A673 (cell line): ENCODE measurements at regions not wholly inside any gene's neighbourhood (a gene's known extent, or its start where the extent isn't known, plus 50 kb on each side); places are given as distances from the start of the nearest gene placed in this dataset.

Source experiments
- BruUV-seq: library from RNA; stranded (reverse); fragments of 400-500 nt; replicated peaks from 2 replicates; lab custom pipeline; 2021; lab: Mats Ljungman, UMichigan
- CTCF ChIA-PET: fragments of 300-600 bp; sonication (Branson Sonifier 250); formaldehyde crosslinking; loops from one replicate; lab custom pipeline; 2022; ENCODE audit warnings: antibody characterized with exemption; lab: Charles Lee
- POLR2A ChIA-PET: fragments of 300-600 bp; sonication (Branson Sonifier 250); formaldehyde crosslinking; loops from one replicate; lab custom pipeline; 2022; ENCODE audit warnings: antibody characterized with exemption; ENCODE audit not compliant: low non-redundant PET; lab: Charles Lee
- DNase-seq: peaks from one replicate; pipeline ENCODE4 v3.0.0-alpha.2; 2015; ENCODE audit warnings: low spot score
- H3K27ac ChIP-seq: fragments of 200-600 bp; sonication (generic); 2 replicates; pipeline ENCODE4 v1.5.1; 2016; ENCODE audit warnings: mixed run types, low read depth, mild to moderate bottlenecking, mixed read lengths, antibody characterized with exemption, low read length; ENCODE audit not compliant: poor library complexity, severe bottlenecking
- H3K27me3 ChIP-seq: fragments of 200-600 bp; sonication (generic); replicated peaks from 2 replicates; pipeline ENCODE4 v1.6.1; 2017; ENCODE audit warnings: mixed run types, low read depth, mild to moderate bottlenecking, mixed read lengths, antibody characterized with exemption, low read length; ENCODE audit not compliant: insufficient read depth, poor library complexity
- H3K36me3 ChIP-seq: fragments of 200-600 bp; sonication (generic); 2 replicates; pipeline ENCODE4 v1.6.1; 2016; ENCODE audit warnings: mixed run types, mild to moderate bottlenecking, mixed read lengths, antibody characterized with exemption, low read length; ENCODE audit not compliant: insufficient read depth, poor library complexity, severe bottlenecking
- H3K4me1 ChIP-seq: fragments of 200-600 bp; sonication (generic); 2 replicates; pipeline ENCODE4 v1.6.1; 2017; ENCODE audit warnings: mixed run types, mild to moderate bottlenecking, mixed read lengths, antibody characterized with exemption, low read length; ENCODE audit not compliant: insufficient read depth, poor library complexity, severe bottlenecking
- H3K4me3 ChIP-seq: fragments of 200-600 bp; sonication (generic); 2 replicates; pipeline ENCODE4 v1.5.1; 2016; ENCODE audit warnings: low read depth, mixed run types, mild to moderate bottlenecking, mixed read lengths, low read length; ENCODE audit not compliant: poor library complexity, severe bottlenecking
- H3K9me3 ChIP-seq: fragments of 200-600 bp; sonication (generic); 2 replicates; pipeline ENCODE4 v1.6.1; 2016; ENCODE audit warnings: mixed run types, low read depth, mild to moderate bottlenecking, mixed read lengths, antibody characterized with exemption, low read length; ENCODE audit not compliant: poor library complexity, severe bottlenecking
- EZH2 ChIP-seq: fragments of 200-600 bp; sonication (generic); IDR thresholded peaks from 2 replicates; pipeline ENCODE4 v1.6.1; 2017; ENCODE audit warnings: borderline replicate concordance, low read depth, mild to moderate bottlenecking, mixed read lengths, antibody characterized with exemption, low read length; ENCODE audit not compliant: poor library complexity, severe bottlenecking
- intact Hi-C: fragments of 100-400 bp; cut with micrococcal nuclease; formaldehyde crosslinking; loops from one replicate; pipeline ENCODE4 v1.10.0; 2022; ENCODE audit not compliant: unreplicated experiment
- TF ChIP-seq, protein P1 (sequence below): fragments of 300-800, 200-600 bp; sonication (generic); conservative IDR thresholded peaks from 2 replicates; pipeline ENCODE4 v1.5.1; 2017; ENCODE audit warnings: low read depth, mild to moderate bottlenecking, antibody characterized with exemption, low read length, moderate library complexity, mixed read lengths

DNA sequence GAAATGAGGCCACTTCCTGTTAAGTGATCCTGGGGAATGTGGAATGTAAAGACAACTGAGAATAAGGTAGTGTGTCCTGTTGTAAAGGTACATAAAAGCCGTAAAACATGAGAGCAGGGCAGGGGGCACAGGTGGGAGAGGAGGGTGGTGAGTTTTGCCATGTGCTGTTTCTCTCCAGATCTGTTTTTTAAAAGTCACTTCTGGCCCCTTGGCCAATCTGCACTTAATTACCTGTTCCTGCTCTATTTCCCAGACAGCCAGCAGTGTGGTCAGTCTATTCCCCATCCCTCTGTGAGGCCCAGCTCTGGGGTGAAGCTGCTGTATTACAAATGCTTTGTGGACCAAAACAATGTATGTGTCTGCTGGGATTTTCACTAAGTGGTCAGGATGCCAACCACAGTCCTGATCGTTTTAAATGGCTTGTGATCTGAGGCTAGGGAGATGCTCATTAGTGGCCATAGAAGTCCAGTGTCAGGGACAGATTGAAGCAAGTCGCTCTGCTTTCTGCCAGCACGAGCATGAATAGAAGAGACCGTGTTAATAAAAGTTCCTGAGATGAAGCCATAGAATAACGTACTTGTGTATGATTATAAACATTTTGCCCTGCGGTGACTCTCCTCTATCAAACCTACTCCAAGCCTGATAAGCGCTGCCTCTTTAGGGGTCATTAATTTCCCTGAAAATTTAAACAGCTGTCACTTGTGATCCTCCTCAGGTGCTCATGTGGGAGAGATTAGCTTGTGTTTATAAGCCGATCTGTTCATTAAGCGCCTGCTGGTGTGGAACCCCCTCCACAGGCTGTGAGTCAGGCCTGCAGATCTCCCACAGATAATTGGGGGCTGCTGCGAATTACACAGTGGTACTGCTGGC lies 111.8 kb upstream of the CENPW start:
- no peak overlapping the region for H3K27ac ChIP-seq
- no peak for DNase-seq
- CTCF ChIA-PET, result no interaction called here
- TF ChIP-seq, protein P1, sequence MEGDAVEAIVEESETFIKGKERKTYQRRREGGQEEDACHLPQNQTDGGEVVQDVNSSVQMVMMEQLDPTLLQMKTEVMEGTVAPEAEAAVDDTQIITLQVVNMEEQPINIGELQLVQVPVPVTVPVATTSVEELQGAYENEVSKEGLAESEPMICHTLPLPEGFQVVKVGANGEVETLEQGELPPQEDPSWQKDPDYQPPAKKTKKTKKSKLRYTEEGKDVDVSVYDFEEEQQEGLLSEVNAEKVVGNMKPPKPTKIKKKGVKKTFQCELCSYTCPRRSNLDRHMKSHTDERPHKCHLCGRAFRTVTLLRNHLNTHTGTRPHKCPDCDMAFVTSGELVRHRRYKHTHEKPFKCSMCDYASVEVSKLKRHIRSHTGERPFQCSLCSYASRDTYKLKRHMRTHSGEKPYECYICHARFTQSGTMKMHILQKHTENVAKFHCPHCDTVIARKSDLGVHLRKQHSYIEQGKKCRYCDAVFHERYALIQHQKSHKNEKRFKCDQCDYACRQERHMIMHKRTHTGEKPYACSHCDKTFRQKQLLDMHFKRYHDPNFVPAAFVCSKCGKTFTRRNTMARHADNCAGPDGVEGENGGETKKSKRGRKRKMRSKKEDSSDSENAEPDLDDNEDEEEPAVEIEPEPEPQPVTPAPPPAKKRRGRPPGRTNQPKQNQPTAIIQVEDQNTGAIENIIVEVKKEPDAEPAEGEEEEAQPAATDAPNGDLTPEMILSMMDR, result no peak
- TF ChIP-seq EZH2, result no peak
- H3K36me3 ChIP-seq, result no peaks in the 10 kb centered on the region
- H3K4me1 ChIP-seq, result no peaks in the 10 kb centered on the region
- H3K9me3 ChIP-seq, result no peaks in the 10 kb centered on the region
- BruUV-seq, result no TSS peak
- no peaks in the 10 kb centered on the region for H3K27me3 ChIP-seq
- no peak overlapping the region for H3K4me3 ChIP-seq
- POLR2A ChIA-PET, result no interaction called here
- intact Hi-C loops, result no loop called here

DNA sequence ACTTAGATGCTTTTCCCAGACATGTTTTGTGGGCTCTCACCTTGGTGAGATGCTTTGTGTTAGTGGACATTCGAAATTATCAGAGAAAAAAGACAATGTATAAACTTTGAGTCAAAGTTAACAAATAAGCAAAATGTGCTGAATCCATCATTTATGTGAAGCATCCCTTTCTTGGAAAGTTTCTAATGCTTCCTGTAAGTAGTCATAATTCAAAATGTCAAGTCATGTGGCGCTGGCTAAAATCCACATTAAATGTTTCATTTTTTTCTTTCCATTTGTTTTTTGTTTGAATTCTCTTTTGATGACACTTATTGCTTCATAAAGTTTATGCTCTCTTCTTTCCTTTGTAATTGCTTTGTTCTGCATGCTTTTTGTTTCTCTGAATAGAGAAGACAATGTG lies 107.2 kb upstream of the CENPW start:
- DNase-seq, result no peak
- no TSS peak for BruUV-seq
- intact Hi-C loops, result no loop called here

DNA sequence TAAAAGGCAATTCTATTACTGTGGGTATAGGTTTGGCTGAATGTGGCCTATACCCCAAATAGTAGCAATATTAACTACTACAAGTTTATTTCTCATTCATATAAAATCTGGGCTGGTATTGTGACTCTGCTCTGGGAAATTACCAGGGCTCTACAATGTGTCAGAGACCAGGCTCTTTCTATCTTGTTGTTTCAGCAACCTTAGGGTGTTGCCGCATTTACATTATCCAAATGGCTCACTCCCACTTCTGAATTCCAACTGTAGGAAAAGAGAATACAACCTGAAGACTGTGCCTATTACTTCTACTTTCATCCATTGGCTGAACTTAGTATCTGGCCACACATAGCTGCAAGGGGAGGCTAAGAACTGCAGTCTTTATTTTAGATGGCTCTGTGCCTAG lies 106.7 kb upstream of the CENPW start:
- H3K27ac ChIP-seq, result no peak overlapping the region
- no peaks in the 10 kb centered on the region for H3K4me1 ChIP-seq
- H3K27me3 ChIP-seq, result no peaks in the 10 kb centered on the region
- H3K36me3 ChIP-seq, result no peaks in the 10 kb centered on the region
- H3K4me3 ChIP-seq, result no peak overlapping the region
- ChIA-PET CTCF (no interaction called here), POLR2A (no interaction called here)
- H3K9me3 ChIP-seq, result no peaks in the 10 kb centered on the region
- BruUV-seq, result no TSS peak
- DNase-seq, result no peak
- TF ChIP-seq, protein P1, result no peak
- TF ChIP-seq EZH2, result no peak
- intact Hi-C loops, result no loop called here

More for the DNA sequence above, 107.2 kb upstream of the CENPW start:
- Histone ChIP-seq H3K36me3 (no peaks in the 10 kb centered on the region), H3K4me1 (no peaks in the 10 kb centered on the region), H3K9me3 (no peaks in the 10 kb centered on the region), H3K27me3 (no peaks in the 10 kb centered on the region), H3K4me3 (no peak overlapping the region), H3K27ac (no peak overlapping the region)
- TF ChIP-seq EZH2, result no peak
- TF ChIP-seq, protein P1, result no peak
- CTCF ChIA-PET, result no interaction called here
- POLR2A ChIA-PET, result no interaction called here
